GM19467 (cell line): ENCODE measurements at regions not wholly inside any gene's neighbourhood (a gene's known extent, or its start where the extent isn't known, plus 50 kb on each side); places are given as distances from the start of the nearest gene placed in this dataset.

Source experiments
- ATAC-seq: cut with Tn5 transposase; IDR thresholded peaks from one replicate; pipeline ENCODE4 v1.9.1; 2021; ENCODE audit warnings: mild to moderate bottlenecking, moderate library complexity; ENCODE audit not compliant: unreplicated experiment

DNA sequence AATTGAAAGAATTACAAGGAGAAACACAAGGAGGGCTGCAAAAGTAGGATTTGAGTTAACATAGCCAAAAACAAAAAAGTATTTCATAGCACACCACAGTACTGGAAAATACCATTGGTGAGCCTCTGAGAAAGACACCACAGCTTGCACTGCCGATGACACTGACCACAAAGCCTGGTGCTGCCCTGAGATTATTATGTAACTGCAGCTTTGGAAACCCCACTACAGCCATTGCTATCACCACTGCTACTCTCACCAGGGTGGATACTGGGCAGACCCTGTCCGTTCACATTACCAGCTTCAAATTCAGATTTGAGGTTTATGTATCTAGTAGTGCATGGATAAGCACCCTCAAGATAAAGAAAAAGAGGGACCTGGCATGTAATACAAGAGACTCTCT lies 1246.7 kb upstream of the SORCS1 start:
- no peak for ATAC-seq

DNA sequence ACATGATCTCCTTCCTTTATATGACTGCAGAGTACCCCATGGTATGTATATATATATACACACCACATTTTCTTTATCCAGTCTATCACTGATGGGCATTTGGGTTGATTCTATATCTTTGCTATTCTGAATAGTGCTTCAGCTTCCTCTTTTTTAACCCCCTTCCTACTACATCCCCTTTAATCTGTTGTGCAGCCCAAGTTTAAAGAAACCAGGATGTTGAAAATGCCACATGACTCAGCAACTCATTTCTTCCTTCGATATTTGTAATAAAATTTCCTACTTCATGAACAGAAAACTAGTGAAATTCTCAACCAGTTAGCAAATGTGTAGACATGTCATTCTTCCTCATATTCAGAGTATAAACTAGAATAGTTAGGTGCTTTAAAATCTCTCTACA lies 1245.7 kb upstream of the SORCS1 start:
- ATAC-seq, result no peak

DNA sequence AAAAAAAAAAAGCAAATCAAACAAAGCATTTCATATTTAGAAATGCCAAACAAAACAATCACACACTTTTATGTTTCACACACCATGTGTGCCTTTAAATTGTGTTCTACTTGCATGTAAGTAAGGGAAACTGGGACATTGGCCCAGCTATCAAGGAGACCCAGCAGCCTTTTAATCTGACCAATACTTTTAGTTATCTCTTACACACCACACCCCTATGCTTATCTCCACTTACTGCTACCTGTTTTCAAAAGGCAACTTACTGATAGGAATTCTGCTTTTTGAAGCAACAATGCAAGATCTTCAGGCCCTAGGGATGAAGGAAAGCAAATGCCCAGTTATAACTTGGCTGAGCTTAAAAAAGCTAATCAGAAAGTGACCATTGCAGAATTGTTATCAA lies 1244.8 kb upstream of the SORCS1 start:
- no peak for ATAC-seq

DNA sequence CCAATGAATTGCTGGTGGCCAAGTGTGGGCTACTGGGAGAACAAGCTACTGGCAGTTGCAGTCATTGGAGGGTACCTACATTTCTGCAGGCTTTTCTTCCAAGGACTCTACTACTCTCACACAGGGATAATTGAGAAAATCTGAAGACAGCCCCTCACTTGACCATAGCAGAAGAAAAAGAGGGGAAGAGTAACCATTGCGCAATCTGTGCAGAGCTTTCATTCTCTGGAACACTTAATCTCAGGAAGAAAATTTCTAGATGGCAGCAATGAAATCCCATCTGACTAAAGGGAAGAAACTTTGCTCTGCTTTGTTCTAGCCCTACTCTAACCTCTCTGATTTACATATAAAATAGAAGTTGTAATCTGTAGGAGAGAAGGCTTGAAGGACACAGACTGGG lies 1239.6 kb upstream of the SORCS1 start:
- ATAC-seq, result no peak

DNA sequence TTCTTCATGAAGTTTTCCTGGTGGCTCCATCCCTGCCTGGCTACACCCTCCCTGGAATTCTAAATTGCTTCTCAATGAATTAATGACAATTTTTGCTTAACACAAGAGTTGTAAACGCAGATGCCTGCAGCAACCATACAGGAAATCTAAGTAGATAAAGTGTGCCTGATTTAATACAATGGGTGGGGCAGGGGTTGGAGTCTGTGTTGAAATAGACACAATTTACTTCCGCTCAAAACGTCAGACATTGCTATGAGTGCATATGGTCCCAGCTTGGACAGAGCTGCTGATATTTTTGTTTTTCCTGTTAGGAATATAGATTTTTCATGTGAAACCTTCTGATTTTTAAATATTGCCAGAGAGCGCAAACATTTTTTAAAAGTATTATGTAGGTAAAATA lies 1235.0 kb upstream of the SORCS1 start:
- ATAC-seq, result no peak

DNA sequence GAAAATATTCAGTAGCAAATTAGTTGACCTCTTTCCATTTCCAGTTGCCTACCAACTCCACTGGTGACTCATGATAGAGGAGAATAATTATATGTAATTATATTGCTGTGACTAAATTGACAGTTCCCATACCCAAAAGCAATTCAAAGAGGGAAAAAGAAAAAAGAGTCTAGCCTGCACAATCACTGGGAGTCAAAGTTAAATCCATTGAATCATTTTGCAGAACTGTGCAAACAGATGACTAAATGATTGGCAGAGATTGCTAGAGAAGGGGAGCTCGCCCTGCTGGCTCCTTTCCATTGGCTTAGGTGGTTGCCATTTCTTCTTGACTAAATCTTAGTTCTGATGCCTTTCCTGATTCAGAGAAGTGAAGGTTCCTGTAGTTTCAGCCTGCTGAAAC lies 1228.6 kb upstream of the SORCS1 start:
- no peak for ATAC-seq

DNA sequence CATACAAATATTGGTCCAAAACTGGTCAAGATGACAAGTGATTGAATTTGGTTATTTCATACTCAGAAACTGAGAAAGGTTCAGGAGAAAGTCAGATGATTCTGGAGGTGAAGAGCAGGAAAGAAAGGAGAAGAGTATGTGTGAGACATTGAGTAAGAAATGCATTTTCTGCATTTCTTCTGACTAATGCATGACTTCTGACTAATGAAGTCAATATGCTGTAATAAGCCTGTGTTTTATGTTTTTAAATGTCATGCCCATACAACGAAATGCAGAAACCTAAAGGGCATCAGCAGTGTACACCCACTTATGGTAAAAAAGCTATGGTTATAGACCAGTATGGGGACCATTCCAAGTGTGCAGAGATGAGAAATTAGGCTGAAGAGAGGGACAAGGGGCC lies 1227.8 kb upstream of the SORCS1 start:
- no peak for ATAC-seq

DNA sequence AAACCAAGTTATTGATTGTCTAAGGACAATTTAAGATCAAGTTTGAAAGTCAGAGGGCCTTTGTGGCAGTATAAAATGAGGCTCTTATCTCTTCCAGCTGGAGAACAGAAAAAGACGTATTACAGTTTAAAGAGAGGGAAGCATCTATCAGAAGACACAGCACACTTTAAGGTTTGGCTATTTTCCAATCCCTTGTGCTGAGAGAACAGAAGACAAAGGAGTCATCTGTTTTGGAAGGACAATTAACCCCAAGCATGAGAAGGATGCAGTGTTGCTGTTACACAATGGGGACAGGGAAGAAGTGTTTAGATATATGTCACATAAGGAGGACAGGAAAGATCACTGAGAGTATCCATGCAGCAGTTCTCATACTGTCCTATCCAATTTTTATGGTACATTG lies 1224.2 kb upstream of the SORCS1 start:
- no peak for ATAC-seq

DNA sequence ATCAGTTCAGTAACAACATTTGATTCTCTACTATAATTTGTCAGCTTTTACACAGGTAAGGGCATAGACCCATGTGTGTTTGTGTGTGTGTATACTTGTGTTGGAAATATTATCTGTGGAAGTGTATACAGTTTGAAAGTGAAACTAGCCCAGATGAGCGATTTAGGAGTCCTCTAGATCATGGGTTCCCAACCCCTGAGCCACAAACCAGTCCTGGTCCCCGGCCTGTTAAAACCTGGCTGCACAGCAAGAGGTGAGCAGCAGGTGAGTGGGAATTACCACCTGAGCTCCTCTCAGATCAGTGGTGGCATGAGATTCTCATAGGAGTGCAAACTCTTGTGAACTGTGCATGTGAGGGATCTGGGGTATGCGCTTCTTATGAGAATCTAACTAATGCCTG lies 1221.5 kb upstream of the SORCS1 start:
- ATAC-seq, result no peak

DNA sequence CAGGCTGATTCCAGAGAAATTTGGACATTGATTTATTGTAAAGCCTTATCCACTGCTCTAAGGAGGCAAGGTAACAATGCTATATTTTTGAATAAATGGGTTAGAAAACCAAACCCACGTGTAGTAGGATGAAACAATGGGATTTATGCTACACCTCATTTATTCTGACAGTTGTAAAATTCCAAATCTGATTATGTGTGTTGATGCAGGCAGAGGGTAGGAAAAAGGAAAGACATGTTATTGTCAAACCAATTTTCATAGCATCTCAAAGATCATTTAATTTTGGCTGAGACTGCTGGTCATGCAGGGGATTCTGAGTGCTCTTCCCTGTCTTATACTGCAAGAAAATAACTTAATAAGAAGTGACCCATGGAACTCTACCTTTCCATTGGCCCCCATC lies 1219.9 kb upstream of the SORCS1 start:
- ATAC-seq, result no peak

DNA sequence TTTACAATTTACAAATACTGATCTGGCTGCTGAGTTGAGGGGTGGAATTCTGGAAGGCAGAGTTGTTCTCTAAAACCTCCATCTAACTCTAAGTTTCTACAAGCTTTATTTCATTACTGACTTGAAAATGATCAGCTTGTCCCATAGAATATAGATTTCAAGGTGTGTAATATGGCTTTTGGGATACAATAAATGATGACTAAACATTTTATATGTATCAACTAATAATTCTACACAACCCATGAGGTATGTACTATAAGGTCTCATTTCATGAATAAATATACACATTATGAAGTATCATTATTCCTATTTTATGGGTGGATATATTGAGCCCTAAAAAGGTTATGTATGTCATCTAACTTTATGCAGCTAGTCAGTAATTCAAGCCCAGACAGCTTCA lies 1214.3 kb upstream of the SORCS1 start:
- no peak for ATAC-seq

DNA sequence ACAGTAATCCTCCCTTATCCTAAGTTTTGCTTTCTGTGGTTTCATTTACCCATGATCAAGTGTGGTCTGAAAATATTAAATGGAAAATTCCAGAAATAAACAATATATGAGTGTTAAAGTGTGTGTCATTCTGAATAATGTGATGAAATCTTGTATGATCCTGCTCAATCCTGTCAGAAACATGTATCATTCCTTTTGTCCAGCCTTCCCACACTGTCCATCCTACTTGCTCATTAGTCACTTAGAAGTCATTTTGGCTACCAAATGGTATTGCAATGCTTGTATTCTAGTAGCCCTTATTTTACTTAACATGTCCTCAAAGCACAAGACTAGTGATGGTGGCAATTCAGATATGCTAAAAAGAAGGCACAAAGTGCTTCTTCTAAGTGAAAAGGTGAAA lies 1211.2 kb upstream of the SORCS1 start:
- no peak for ATAC-seq

DNA sequence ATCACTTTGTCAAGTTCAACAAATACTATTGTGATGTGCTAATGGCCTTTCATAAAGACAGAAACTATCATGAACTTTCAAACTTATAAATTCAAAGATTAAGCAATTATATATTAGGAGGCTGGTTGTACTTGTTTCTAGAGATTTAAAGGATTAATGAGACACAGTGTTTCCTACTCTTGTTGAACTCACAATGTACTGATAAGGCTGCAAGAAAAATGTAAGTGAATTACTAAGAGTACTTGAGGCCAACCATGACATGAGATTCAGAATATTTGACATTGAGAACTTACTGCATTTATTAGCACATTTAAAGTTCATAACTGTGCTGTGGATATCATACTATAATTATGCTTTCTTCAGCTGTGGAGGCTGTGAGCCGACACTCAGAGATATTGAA lies 1210.5 kb upstream of the SORCS1 start:
- ATAC-seq, result no peak

DNA sequence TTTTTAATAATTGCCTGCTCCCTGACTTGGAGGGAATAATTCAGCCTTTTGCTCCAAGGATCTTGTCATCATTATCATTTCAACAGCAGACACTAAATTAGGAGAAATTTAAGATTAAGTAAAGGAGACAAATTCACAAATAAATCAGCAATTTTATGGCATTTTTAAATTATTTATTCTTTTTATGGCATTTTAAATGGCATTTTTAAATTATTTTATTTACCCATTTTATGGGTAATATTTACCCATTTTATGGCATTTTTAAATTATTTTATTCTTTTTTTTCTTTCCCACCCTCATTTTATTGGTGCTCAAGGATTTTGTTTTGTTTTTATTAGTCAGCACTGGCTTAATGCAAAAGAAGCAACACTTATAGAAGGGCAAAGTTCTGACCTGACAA lies 1201.0 kb upstream of the SORCS1 start:
- ATAC-seq, result no peak

DNA sequence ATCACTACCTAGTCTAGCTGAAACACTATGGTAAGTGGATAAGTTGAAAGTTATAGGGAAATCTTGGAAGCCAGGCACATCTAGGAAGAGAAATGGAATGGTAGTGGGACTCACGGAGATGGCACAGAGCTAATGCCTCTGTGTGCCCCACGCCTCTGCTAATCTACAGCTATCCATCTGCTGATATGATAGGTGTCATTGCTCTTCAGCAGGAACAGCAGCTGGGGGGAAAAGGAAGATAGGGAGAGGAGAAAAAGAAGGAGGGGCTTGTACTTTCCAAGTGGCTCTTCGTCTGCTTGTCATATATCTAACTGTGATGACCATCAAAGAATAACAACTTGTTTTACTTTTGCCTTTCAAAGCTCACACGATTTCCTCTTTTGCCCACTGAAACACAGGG lies 1199.1 kb upstream of the SORCS1 start:
- ATAC-seq, result no peak

DNA sequence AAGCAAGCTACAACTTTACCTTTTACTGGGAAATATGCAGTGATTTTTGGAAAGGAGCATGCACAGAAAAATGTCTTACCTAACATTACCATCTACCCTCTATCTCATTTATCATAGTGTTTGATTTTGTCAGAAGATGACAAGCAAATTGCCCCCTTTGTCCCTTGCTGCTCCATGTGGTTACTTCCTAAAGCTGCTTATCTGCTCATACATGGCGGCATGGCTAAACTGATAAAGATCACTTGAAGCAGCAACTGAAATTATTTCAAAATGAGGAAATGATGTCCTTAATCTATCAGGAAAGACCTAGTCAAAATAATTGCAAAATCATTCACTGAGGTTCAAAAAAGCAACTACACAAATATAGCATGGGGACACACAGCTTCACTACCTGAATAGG lies 1198.5 kb upstream of the SORCS1 start:
- no peak for ATAC-seq

DNA sequence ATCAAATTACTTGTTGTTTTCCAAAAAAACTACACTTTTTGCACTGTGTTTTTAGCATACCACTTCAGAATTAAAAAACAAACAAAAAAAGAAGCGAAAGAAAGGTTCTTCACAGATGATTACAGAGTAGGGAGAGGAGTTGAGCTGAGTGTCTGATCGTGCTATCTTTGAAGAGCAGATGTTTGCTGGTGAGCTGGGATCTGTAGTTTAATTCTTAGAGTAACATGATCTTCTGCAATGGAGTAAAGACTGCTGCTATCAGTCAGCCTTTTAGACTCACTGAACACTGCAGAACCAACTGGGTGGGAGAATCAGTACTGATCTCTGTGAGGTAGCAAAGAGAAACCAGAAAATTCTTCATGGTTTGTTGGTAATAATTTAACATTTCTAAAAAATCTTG lies 1197.8 kb upstream of the SORCS1 start:
- no peak for ATAC-seq

DNA sequence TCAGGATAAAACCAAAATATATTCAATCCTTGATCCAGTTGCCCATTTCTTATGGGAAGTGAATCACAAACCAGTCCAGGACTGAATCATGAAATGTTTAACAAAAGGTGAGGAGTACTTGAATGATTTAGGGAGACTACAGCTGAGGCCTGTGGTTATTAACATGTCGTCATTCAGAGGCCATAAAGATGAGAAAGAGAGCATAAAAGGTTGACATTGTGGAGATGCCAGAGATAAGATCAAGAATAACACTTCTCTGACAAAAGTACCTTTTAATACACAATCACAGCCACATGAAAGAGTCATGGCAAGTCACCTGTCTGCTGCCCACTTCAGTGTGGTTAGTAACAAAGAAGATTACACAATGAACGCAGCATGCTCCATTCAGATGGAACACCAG lies 1195.7 kb upstream of the SORCS1 start:
- ATAC-seq, result no peak

DNA sequence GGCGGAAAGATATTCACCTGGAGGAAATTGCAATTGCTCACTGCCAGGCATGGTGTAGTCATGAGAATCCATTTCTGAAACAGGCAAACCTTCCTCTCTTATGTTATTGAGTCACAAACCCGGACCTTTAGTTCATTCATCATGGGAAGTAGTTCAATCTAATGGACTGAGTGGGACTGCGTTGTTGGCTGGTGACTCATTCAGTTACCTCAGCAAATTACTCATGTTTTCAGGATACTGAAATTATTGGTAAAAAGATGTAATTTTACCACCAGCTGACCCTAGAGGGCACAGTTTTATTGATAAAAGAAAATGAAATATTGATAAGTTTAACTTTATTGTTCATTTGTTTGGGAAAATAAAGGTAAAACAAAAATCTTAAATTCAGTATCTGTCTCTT lies 1194.4 kb upstream of the SORCS1 start:
- no peak for ATAC-seq

DNA sequence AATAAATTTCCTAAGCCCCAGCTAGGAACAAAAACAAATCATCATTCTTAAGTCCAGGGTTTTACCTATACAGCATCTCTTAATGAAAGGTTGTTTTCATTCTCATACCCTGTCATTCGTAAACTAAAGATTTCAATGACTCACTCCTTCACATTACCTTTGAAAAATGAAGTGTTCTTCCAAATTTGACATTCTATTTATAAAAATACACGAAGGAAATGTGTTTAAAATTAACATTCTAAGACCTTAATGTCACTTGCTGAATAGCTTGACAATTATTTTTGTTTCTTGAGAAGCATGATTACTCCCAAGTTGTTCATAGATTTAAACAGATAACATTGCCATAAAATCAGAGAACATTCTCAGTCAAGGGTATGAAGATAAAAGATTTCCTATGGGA lies 1188.3 kb upstream of the SORCS1 start:
- no peak for ATAC-seq

DNA sequence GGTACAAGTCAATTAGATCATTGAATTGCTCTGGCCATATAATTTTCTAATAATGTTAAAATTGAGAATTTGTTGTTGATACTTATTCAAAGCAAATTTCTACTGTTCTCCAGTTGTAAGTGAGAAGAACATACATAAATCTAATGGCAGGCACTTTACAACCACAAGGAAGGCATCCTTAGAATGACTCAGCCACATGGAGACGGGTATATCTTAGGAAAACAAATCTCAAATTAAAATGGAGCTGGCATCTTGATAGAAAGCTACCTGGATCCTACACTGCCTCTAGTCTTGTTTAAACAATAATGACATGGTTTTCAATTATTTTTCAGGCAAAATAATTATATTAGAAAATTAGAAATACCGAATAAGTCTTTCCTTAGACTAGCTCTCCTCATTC lies 1183.7 kb upstream of the SORCS1 start:
- no peak for ATAC-seq

DNA sequence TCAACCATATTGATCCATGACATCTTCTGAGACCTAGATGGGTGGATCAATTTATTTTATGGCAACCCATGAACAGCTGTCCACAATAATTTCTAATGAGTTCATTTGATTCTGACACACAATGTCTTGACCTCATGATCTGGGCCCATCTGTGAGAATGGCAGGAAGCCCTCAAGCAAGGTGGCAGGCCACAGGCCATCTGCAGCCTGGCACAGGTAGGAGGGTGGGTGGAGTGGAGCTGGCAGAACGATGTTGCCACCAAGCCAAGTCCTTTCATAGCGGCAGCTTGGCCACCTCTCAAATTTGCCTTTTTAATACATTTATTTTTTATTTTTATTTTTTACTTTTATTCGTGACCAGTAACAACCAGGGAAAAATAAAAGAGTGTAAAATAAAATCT lies 1181.6 kb upstream of the SORCS1 start:
- no peak for ATAC-seq

DNA sequence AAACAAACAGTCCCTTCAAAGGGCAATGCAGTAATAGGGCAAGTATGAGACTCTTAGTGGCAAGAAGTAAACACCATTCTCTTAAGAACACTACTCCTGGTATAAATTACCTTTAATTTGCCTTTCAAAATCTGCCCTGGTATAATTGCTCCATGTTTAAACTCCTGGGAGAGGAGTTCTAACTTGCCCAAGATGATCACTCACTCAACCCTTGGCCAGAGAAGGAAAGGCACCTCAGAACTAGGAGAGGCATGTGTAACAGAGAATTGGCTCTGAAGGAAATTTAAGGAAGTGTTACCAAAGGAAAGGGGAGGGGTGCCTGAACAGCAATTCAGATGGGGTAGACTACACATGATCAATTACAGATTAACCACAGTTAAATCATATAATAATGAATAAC lies 1173.6 kb upstream of the SORCS1 start:
- no peak for ATAC-seq

DNA sequence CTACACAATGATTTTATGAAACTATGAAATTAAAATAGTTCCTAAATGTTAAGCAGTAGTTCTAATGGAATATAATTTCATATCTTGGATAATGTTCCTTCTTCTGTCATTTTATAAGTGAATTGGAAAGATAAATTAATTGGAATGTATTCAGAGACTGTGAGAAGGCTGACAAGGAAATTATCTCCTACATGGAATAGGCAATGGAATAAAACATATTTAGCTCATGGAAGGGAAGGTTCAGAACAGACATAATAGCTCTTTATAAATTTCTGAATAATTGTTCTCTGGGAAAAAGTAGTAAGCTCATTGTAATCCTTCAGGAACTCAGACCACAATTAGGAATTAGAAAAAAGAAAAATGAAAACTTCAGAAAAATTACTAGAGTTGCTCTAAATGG lies 1172.3 kb upstream of the SORCS1 start:
- no peak for ATAC-seq
